Sigmoid colon (tissue), 4 donors: ENCODE measurements at regions not wholly inside any gene's neighbourhood (a gene's known extent, or its start where the extent isn't known, plus 50 kb on each side); places are given as distances from the start of the nearest gene placed in this dataset.

Source experiments
- EP300 ChIP-seq, 4 donors: sonication (generic); formaldehyde crosslinking; IDR thresholded peaks; one replicate each; pipeline ENCODE4 v1.6.1; 2017; ENCODE audit warnings: antibody characterized with exemption in 4 of 4
- POLR2A ChIP-seq, 2 donors: fragments of 450-650 bp; IDR thresholded peaks; one replicate each; pipeline ENCODE4 v1.6.1; 2016; ENCODE audit warnings: antibody characterized with exemption in 2 of 2, mild to moderate bottlenecking in 2 of 2, moderate library complexity in 2 of 2
- POLR2AphosphoS5 ChIP-seq, 4 donors: sonication (generic); formaldehyde crosslinking; IDR thresholded peaks; one replicate each; pipeline ENCODE4 v1.6.1; 2017; ENCODE audit warnings: antibody characterized with exemption in 4 of 4
- TF ChIP-seq, protein P1 (sequence below), 4 experiments: fragments of 450-650 bp in 3 of 4; fragments of 200-600 bp in 1 of 4; IDR thresholded peaks; one replicate each; pipeline ENCODE4 v1.5.1; 2016 to 2019; ENCODE audit warnings: antibody characterized with exemption in 4 of 4, mild to moderate bottlenecking in 3 of 4, moderate library complexity in 2 of 4

DNA sequence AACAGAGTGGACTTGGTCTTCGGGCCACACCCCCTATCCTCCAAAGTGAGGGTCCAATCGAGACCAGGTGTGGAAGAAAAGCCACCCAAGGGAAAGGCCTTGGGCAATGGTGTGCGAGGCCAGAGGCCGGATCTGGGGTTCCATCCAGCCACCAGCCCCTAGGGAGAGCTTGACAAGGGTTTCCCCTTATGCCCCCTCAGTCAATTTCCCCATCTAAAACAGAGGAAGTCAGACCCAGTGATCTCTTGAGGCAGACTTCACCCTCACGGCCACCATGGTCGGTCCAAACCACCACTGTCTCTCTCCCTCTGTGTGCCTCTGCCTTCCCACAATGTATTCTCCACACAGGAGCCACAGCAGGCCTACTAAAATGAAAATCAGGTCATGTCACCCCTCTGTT is 82.9 kb downstream of the C5orf15 start:
- TF ChIP-seq, protein P1, sequence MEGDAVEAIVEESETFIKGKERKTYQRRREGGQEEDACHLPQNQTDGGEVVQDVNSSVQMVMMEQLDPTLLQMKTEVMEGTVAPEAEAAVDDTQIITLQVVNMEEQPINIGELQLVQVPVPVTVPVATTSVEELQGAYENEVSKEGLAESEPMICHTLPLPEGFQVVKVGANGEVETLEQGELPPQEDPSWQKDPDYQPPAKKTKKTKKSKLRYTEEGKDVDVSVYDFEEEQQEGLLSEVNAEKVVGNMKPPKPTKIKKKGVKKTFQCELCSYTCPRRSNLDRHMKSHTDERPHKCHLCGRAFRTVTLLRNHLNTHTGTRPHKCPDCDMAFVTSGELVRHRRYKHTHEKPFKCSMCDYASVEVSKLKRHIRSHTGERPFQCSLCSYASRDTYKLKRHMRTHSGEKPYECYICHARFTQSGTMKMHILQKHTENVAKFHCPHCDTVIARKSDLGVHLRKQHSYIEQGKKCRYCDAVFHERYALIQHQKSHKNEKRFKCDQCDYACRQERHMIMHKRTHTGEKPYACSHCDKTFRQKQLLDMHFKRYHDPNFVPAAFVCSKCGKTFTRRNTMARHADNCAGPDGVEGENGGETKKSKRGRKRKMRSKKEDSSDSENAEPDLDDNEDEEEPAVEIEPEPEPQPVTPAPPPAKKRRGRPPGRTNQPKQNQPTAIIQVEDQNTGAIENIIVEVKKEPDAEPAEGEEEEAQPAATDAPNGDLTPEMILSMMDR (IDR thresholded peaks at IDR 0.05), result no peak
- TF ChIP-seq POLR2A (IDR thresholded peaks at IDR 0.05) (no peak), EP300 (IDR thresholded peaks at IDR 0.05) (no peak), POLR2AphosphoS5 (IDR thresholded peaks at IDR 0.05) (no peak)
